ENCODE measurements at regions not wholly inside any gene's neighbourhood (a gene's known extent, or its start where the extent isn't known, plus 50 kb on each side); places are given as distances from the start of the nearest gene placed in this dataset.

- ATAC-seq: no peak
- Histone ChIP-seq H3K4me1 (no peaks in the 10 kb centered on the region), H3K9me3 (no peaks in the 10 kb centered on the region), H3K27me3 (no peaks in the 10 kb centered on the region), H3K27ac (no peak overlapping the region), H3K4me3 (no peak overlapping the region), H3K36me3 (no peaks in the 10 kb centered on the region)
- TF ChIP-seq CTCF (IDR thresholded peaks at IDR 0.05): no peak
- intact Hi-C loops (cut with DNase I): loop anchor here (5.0 kb wide), 1 partner anchor 150 kb away; no protein-coding TSS in a partner anchor
- no peak for DNase-seq
These were observed 792.4 kb downstream of the QKI start for GRCh38 chr6:164206807-164207423.

GRCh38 chr6:164200071-164200470 lies 785.6 kb downstream of the QKI start:
- Histone ChIP-seq H3K4me3 (no peak overlapping the region), H3K9me3 (no peaks in the 10 kb centered on the region), H3K36me3 (no peaks in the 10 kb centered on the region), H3K27me3 (no peaks in the 10 kb centered on the region), H3K27ac (no peak overlapping the region), H3K4me1 (no peaks in the 10 kb centered on the region)
- no peak for DNase-seq
- ATAC-seq: no peak
- no peak for TF ChIP-seq CTCF (IDR thresholded peaks at IDR 0.05)
- intact Hi-C loops (cut with DNase I): no loop called here

- Histone ChIP-seq H3K4me1 (no peaks in the 10 kb centered on the region), H3K27me3 (no peaks in the 10 kb centered on the region), H3K4me3 (no peak overlapping the region), H3K27ac (no peak overlapping the region), H3K9me3 (no peaks in the 10 kb centered on the region), H3K36me3 (no peaks in the 10 kb centered on the region)
- ATAC-seq: no peak
- no peak for DNase-seq
- intact Hi-C loops (cut with DNase I): no loop called here
- no peak for TF ChIP-seq CTCF (IDR thresholded peaks at IDR 0.05)
These were observed 781.4 kb downstream of the QKI start for GRCh38 chr6:164195942-164196281.

DNA sequence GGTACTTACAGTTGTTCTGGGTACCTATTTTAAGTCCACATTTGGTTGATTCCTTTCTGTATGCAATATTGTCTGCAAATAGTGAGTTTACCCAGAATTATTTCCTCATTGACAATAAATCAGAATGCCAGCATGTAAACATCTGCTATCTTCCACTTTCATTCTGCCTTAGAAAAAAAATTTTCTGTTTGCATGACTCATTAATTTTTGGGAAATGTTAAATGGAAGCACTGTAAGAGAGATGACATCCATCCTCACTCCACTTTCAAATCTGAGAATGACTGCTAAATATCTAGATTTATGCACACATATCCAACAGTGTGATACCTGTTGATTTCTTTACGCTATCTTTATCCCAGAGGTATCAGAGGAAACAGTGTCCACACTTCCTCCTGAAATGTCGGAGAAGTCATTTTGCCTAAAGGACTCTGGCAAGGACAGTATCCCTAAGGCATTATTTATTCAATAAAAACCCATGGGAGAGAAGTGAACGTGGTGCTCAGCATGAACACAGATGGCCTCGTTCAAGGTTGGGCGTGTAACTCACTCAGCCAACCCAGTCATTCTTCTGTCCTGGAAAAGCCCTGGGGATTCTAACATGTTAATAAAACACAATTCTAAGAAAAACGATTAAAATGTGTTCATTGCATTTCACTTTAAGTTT lies 780.9 kb downstream of the QKI start:
- Histone ChIP-seq H3K4me3 (no peak overlapping the region), H3K27me3 (no peaks in the 10 kb centered on the region), H3K36me3 (no peaks in the 10 kb centered on the region), H3K4me1 (no peaks in the 10 kb centered on the region), H3K9me3 (no peaks in the 10 kb centered on the region), H3K27ac (no peak overlapping the region)
- ATAC-seq (no peak), DNase-seq (no peak)
- intact Hi-C loops (cut with DNase I): no loop called here
- TF ChIP-seq CTCF (IDR thresholded peaks at IDR 0.05): no peak

DNA sequence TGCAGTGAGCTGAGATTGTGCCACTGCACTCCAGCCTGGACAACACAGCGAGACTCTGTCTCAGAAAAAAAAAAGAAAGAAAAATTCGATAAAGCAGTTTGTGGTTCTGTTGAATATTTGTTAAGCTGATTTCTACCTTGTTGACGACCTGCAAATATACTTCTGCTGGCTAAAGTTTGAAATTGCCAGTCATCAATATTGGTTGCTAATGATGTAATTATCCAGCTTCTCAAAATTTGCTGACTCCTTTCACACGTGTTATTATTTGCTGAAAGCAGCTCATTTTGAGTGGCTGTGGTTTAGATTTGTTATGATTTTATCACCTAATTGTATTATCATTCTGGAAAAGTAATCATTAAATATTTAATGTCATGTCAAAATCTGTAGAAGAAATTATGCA lies 774.3 kb downstream of the QKI start:
- Histone ChIP-seq H3K36me3 (no peaks in the 10 kb centered on the region), H3K27me3 (no peaks in the 10 kb centered on the region), H3K4me3 (no peak overlapping the region), H3K27ac (no peak overlapping the region), H3K4me1 (no peaks in the 10 kb centered on the region), H3K9me3 (no peaks in the 10 kb centered on the region)
- intact Hi-C loops (cut with DNase I): no loop called here
- ATAC-seq (no peak), DNase-seq (no peak)
- TF ChIP-seq CTCF (IDR thresholded peaks at IDR 0.05): no peak
